WTC11 (cell line): ENCODE measurements at regions not wholly inside any gene's neighbourhood (a gene's known extent, or its start where the extent isn't known, plus 50 kb on each side); places are given as distances from the start of the nearest gene placed in this dataset.

ENCODE experiments used
- CTCF ChIP-seq: fragments of 200-600 bp; IDR thresholded peaks from 2 replicates; pipeline ENCODE4 v1.8.0; 2022; ENCODE audit warnings: antibody characterized with exemption
- FOXP1 ChIP-seq: sonication (generic); formaldehyde crosslinking; IDR thresholded peaks from 2 replicates; pipeline ENCODE4 v1.8.0; 2022; ENCODE audit warnings: missing genetic modification reagents, mild to moderate bottlenecking, moderate library complexity, borderline replicate concordance
- HMGXB4 ChIP-seq: sonication (generic); formaldehyde crosslinking; IDR thresholded peaks from 2 replicates; pipeline ENCODE4 v1.8.1; 2023; ENCODE audit warnings: mild to moderate bottlenecking, moderate library complexity, missing genetic modification reagents
- JUN ChIP-seq: sonication (generic); formaldehyde crosslinking; IDR thresholded peaks from 2 replicates; pipeline ENCODE4 v1.8.0; 2023; ENCODE audit warnings: mild to moderate bottlenecking, missing genetic modification reagents
- MYBL2 ChIP-seq: sonication (generic); formaldehyde crosslinking; IDR thresholded peaks from 2 replicates; pipeline ENCODE4 v1.8.1; 2023; ENCODE audit warnings: mild to moderate bottlenecking, moderate library complexity, missing genetic modification reagents
- ZNF512 ChIP-seq: sonication (generic); formaldehyde crosslinking; IDR thresholded peaks from 2 replicates; pipeline ENCODE4 v1.8.1; 2022; ENCODE audit warnings: missing genetic modification reagents, borderline replicate concordance

GRCh38 chr18:47719096-47719780, 211.2 kb downstream of the SMAD2 start:
- TF ChIP-seq HMGXB4 (CRISPR knock-in tag) (no peak), ZNF512 (CRISPR knock-in tag) (no peak), CTCF (no peak), FOXP1 (CRISPR knock-in tag) (no peak), MYBL2 (CRISPR knock-in tag) (no peak), JUN (CRISPR knock-in tag) (no peak)
